Activated CD4-positive, alpha-beta memory T cell treated with anti-CD3 and anti-CD28 coated beads for 36 hours (primary cell): ENCODE measurements at regions not wholly inside any gene's neighbourhood (a gene's known extent, or its start where the extent isn't known, plus 50 kb on each side); places are given as distances from the start of the nearest gene placed in this dataset.
"Not testable (repeated sequence)": the region's sequence is repeated elsewhere in the genome, so short reads cannot be mapped to it uniquely, and the experiment has no call there.

Experiments
- CTCF ChIA-PET: fragments of 350-600 bp; sonication (Branson Sonifier 250); formaldehyde crosslinking; loops from one replicate; lab custom pipeline; 2021; ENCODE audit warnings: antibody characterized with exemption, inconsistent platforms; lab: Charles Lee
- POLR2A ChIA-PET: fragments of 350-600 bp; sonication (Branson Sonifier 250); formaldehyde crosslinking; loops from one replicate; lab custom pipeline; 2021; ENCODE audit warnings: antibody characterized with exemption; lab: Charles Lee
- DNase-seq: peaks from one replicate; pipeline ENCODE4 v3.0.0-alpha.2; 2020
- H3K27ac Mint-ChIP-seq: one replicate; pipeline ENCODE4 v1.8.0; 2021; ENCODE audit warnings: mixed read lengths
- H3K27me3 Mint-ChIP-seq: one replicate; pipeline ENCODE4 v1.8.0; 2021; ENCODE audit warnings: mixed read lengths
- H3K36me3 Mint-ChIP-seq: one replicate; pipeline ENCODE4 v1.8.0; 2021; ENCODE audit warnings: mixed read lengths
- H3K4me1 Mint-ChIP-seq: one replicate; pipeline ENCODE4 v1.8.0; 2021; ENCODE audit warnings: low read depth, mixed read lengths
- H3K4me3 Mint-ChIP-seq: one replicate; pipeline ENCODE4 v1.8.0; 2021; ENCODE audit warnings: mild to moderate bottlenecking, mixed read lengths
- H3K9me3 Mint-ChIP-seq: one replicate; pipeline ENCODE4 v1.8.0; 2021; ENCODE audit warnings: mixed read lengths
- intact Hi-C: fragments of 100-400 bp; cut with micrococcal nuclease; formaldehyde crosslinking; loops from one replicate; pipeline ENCODE4 v1.15.1; 2023

DNA sequence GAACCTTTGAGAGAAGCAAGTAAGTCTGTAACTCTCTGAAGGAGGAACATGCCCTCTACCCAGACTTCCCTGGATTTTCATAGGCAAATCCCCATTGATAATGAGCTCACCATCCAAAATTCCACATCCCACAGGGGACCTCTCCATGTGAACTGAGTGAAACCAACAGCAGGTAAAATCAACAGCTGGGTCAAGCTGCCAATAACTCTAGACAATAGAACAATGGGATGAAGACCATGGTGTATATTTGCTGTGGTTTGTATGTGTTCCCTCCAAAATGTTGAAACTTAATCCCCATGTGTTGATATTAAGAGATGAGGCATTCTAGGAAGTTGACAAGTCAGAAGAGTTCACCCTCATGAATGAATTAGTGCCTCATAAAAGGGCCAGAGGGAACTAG is 110.2 kb upstream of the MYO10 start:
- DNase-seq: no peak
- H3K4me1 Mint-ChIP-seq: no peaks in the 10 kb centered on the region

DNA sequence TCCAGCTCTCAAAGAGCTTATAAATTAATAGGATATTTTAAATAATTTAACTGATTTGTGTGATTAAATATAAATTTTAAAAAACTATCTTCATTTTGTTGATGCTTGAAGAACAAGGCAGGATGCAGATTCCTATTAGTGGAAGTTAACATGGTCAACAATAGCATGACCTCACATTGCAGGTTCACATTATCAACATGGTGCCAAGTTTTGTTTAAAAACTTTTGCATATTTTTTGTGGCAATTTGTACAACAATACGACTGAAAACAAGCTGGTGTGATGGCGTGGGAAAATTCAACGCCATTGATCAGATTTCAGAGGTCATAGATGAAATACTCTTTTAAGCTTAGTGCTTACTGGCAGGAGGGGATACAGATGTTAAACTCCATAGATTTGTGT is 114.1 kb upstream of the MYO10 start:
- no peak for DNase-seq
- ChIA-PET POLR2A (interaction anchor here (0.5 kb wide), 1 partner anchor 165 kb away, joined by 3 read pairs; no protein-coding TSS in a partner anchor), CTCF (no interaction called here)
- no peak overlapping the region for H3K27ac Mint-ChIP-seq
- no peaks in the 10 kb centered on the region for H3K4me1 Mint-ChIP-seq
- no peaks in the 10 kb centered on the region for H3K9me3 Mint-ChIP-seq
- intact Hi-C loops: no loop called here
- H3K36me3 Mint-ChIP-seq: no peaks in the 10 kb centered on the region
- H3K4me3 Mint-ChIP-seq: no peak overlapping the region
- H3K27me3 Mint-ChIP-seq: no peaks in the 10 kb centered on the region

More for the DNA sequence above, 110.2 kb upstream of the MYO10 start:
- Mint-ChIP-seq H3K27me3 (no peaks in the 10 kb centered on the region), H3K4me3 (no peak overlapping the region), H3K27ac (no peak overlapping the region), H3K36me3 (no peaks in the 10 kb centered on the region), H3K9me3 (no peaks in the 10 kb centered on the region)
- intact Hi-C loops: no loop called here
- ChIA-PET POLR2A (no interaction called here), CTCF (no interaction called here)

DNA sequence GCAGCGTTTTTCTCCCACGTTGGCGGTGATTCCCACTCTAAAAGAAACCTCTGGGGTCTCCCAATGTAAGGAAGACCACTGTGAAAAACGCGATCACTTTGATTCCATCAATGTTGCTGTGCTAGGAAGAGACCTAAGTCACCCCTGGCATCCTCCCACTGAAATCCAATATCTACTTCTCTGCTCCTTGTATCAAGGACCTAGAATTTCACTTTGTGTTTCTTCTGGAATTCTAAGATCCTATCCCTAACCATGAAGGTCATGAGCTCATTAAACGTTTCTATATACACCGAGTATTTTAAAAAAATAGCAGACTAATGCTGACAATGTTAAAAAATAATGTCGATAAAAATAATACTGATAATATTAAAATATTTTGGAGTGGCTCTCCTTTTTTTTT is 118.8 kb upstream of the MYO10 start:
- intact Hi-C loops: no loop called here
- ChIA-PET POLR2A (no interaction called here), CTCF (no interaction called here)
- Mint-ChIP-seq H3K36me3 (no peaks in the 10 kb centered on the region), H3K4me3 (no peak overlapping the region), H3K4me1 (no peaks in the 10 kb centered on the region), H3K27me3 (no peaks in the 10 kb centered on the region), H3K9me3 (no peaks in the 10 kb centered on the region), H3K27ac (no peak overlapping the region)
- DNase-seq: no peak

DNA sequence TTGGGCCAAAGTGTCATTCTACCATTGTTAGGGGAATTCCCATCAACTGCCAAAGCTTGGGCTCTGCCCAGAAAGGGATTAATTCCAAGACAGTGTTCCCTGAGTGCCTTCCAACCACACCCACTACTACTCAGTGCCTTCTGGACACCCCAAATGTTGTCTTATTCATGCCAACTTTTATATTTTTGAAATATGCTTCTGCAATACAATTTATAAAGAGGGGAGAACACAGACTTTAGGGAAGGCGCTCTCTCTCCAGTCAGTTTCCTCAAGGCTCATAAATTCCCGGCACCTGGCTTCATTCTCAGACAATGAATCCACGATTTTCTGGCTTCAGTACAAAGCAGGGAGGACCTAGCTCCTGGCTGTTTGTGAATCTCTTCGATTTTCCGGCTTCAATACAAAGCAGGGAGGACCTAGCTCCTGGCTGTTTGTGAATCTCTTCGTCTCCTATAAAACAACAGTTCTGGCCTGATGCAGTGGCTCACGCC is 120.1 kb upstream of the MYO10 start:
- Mint-ChIP-seq H3K9me3 (no peaks in the 10 kb centered on the region), H3K4me1 (no peaks in the 10 kb centered on the region), H3K27me3 (no peaks in the 10 kb centered on the region), H3K36me3 (no peaks in the 10 kb centered on the region), H3K4me3 (no peak overlapping the region), H3K27ac (no peak overlapping the region)
- ChIA-PET POLR2A (no interaction called here), CTCF (no interaction called here)
- intact Hi-C loops: no loop called here
- no peak for DNase-seq

DNA sequence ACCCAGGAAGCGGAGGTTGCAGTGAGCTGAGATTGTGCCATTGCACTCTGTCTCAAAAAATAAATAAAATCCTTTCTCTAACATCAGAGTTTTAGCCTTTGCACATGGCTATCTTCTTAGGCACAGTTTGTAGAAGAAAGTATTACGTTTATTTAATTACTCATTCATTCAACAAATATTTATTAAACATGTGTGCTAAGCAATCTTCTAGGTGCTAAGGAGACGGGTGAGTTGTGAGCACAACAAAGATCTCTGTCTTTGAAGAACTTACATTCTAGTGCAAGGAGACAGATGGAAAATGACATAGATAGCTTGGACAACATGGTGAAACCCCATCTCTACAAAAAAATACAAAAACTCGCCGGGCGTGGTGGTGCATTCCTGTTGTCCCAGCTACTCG is 122.3 kb upstream of the MYO10 start:
- POLR2A ChIA-PET: no interaction called here
- no peaks in the 10 kb centered on the region for H3K9me3 Mint-ChIP-seq
- CTCF ChIA-PET: no interaction called here

DNA sequence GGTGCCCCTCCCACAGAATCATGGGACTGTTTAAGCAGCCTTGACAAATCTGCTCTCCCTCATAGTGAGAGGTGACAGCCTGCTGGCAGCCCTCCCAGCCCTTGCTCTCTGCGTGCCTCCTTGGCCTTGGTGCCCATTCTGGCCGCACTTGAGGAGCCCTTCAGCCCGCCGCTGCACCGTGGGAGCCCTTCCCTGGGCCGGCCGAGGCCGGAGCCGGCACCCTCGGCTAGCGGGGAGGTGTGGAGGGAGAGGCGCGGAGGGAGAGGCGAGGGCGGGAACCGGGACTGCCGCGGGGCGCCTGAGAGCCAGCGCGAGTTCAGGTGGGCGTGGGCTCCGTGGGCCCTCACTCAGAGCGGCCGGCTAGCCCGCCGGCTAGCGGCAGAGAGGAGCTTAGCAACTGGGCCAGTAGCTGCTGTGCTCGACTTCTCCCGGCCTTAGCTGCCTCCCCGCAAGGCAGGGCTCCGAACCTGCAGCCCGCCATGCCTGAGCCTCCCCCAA is 125.9 kb upstream of the MYO10 start:
- ChIA-PET POLR2A (no interaction called here), CTCF (no interaction called here)
- intact Hi-C loops: no loop called here
- no peaks in the 10 kb centered on the region for H3K27me3 Mint-ChIP-seq
- H3K36me3 Mint-ChIP-seq: no peaks in the 10 kb centered on the region
- H3K4me3 Mint-ChIP-seq: no peak overlapping the region
- no peak for DNase-seq
- no peaks in the 10 kb centered on the region for H3K4me1 Mint-ChIP-seq
- no peaks in the 10 kb centered on the region for H3K9me3 Mint-ChIP-seq
- H3K27ac Mint-ChIP-seq: no peak overlapping the region

More for the DNA sequence above, 122.3 kb upstream of the MYO10 start:
- Mint-ChIP-seq H3K27me3 (no peaks in the 10 kb centered on the region), H3K4me3 (no peak overlapping the region), H3K4me1 (no peaks in the 10 kb centered on the region), H3K27ac (no peak overlapping the region), H3K36me3 (no peaks in the 10 kb centered on the region)
- intact Hi-C loops: no loop called here
- DNase-seq: no peak

DNA sequence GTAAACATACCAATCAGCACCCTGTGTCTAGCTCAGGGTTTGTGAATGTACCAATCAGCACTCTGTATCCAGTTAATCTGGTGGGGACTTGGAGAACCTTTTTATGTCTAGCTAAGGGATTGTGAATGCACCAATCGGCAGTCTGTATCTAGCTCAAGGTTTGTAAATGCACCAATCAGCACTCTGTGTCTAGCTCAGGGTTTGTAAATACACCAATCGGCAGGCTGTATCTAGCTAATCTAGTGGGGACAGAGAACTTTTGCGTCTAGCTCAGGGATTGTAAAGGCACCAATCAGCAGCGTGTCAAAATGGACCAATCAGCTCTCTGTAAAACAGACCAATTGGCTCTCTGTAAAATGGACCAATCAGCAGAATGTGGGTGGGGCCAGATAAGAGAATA is 126.7 kb upstream of the MYO10 start:
- POLR2A ChIA-PET, H3K36me3 Mint-ChIP-seq, intact Hi-C loops, H3K4me3 Mint-ChIP-seq, H3K4me1 Mint-ChIP-seq, H3K27me3 Mint-ChIP-seq, H3K9me3 Mint-ChIP-seq, DNase-seq, H3K27ac Mint-ChIP-seq: not testable (repeated sequence)
- CTCF ChIA-PET: interaction anchor here (0.6 kb wide), 1 partner anchor 11 kb away, joined by 3 read pairs; no protein-coding TSS in a partner anchor

DNA sequence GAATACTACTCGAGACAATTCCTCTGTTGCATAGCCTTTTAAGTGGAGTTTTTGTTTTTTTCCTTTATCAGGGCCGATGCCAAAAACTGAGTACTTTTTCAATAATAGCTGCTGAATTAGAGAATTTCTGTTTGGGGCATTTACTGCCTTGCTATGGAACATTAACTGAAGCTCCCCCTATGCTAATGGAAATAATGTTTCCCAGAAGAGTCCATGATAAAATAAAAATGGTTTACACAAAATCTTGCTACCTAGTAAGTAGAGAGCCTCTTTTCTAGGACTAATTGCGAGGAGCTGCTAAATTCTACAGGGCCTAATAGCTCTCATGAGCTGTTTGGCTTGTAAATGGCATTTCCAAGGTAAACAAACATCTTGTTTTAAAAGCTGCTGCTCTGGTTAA is 128.2 kb upstream of the MYO10 start:
- CTCF ChIA-PET: no interaction called here
- no peaks in the 10 kb centered on the region for H3K27me3 Mint-ChIP-seq
- no peak overlapping the region for H3K4me3 Mint-ChIP-seq
- intact Hi-C loops: no loop called here
- no peaks in the 10 kb centered on the region for H3K36me3 Mint-ChIP-seq
- DNase-seq: no peak
- no peaks in the 10 kb centered on the region for H3K9me3 Mint-ChIP-seq
- no peaks in the 10 kb centered on the region for H3K4me1 Mint-ChIP-seq
- H3K27ac Mint-ChIP-seq: no peak overlapping the region
- POLR2A ChIA-PET: no interaction called here

DNA sequence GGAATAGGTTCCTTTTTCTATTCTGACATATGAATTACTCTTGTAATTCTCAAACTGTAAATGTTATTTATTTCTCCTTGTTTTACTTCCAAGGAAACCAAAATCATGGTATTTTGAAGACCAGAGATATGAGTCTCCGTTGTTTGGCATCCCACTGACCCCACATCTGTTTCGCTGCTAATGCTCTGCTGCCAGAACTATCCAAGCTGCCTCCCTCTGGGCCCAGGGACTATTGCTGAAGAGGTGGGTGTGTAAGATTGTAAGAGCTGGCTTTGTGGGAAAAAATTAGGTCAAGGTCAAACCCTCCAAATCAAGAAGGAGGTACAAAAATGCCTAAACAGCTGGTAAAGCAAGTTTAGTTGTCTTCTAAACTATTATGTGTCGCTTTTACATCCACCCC is 129.4 kb upstream of the MYO10 start:
- ChIA-PET POLR2A (no interaction called here), CTCF (no interaction called here)
- Mint-ChIP-seq H3K4me1 (no peaks in the 10 kb centered on the region), H3K4me3 (no peak overlapping the region), H3K36me3 (no peaks in the 10 kb centered on the region), H3K27me3 (no peaks in the 10 kb centered on the region), H3K9me3 (no peaks in the 10 kb centered on the region), H3K27ac (no peak overlapping the region)
- no peak for DNase-seq
- intact Hi-C loops: no loop called here

DNA sequence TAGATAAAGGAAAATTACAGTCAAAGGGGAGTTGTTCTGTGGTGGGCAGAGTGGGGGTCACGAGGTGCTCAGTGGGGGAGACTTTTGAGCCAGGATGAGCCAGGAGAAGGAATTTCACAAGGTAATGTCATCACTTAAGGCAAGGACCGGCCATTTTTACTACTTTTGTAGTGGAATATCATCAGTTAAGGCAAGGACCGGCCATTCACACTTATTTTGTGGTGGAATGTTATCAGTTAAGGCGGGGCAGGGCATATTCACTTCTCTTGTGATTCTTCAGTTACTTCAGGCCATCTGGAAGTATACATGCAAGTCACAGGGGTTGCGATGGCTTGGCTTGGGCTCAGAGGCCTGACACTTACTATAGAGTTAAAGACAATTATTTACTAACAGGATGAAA is 129.9 kb upstream of the MYO10 start:
- POLR2A ChIA-PET, H3K4me3 Mint-ChIP-seq, DNase-seq, H3K27ac Mint-ChIP-seq, H3K27me3 Mint-ChIP-seq, H3K4me1 Mint-ChIP-seq, intact Hi-C loops, H3K36me3 Mint-ChIP-seq, CTCF ChIA-PET, H3K9me3 Mint-ChIP-seq: not testable (repeated sequence)

DNA sequence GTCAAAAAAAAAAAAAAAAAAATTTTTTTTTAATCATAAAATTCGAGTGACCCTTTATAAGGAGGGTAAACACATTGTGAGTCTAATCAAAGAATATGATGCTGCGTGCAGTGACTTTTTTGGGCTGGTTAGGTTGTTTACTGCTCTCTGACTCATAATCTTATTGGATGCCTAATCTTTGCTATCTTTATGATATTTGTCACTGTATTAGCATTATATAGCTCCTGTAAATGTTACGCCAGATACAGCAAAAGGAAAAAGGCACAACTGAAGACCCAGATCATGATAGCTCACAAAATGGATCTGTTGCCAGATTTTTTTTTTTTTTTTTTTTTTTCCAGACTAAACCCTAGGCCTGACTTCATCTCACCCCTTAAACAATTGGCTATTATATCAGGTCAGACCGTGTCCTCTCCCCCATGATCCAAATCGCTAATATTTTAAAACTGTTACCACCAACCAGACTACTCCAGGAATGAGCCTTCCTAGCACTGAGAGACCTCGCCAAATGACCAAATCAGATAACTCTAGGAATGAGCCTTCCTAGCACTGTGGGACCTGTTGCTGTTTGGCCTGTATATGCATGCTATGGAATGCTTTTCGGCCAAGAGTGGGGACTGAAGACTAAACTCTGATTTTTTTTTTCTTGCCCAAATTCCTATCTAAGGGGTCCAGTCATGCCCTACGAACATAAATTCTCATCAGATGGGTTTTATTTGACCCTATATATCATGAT is 131.7 kb upstream of the MYO10 start:
- POLR2A ChIA-PET: no interaction called here
- no peak overlapping the region for H3K4me3 Mint-ChIP-seq

DNA sequence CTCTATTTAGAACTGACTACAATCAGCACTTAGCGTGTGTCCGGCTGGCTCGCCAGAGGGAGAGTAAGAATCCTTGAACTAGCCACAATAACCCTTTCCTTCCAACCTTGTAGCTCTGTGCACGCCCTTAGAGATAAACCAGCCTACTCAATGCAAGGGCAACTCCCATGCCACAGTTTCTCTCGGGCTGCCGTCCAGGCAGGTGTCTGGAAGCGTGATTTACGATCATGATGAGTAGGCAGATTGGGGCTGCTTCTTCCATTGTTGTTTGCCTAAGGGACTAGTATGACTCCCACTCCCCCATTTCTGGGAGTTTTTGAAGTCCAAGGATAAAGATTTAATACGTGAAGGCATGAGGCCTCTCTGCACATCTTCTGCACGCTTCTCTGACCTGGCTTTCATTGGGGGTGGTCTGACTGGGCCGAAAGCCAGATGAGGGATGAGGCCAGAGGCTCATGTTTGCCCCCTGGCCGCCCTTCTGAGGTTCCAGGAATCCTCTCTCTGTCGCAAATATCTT is 134.0 kb upstream of the MYO10 start:
- Mint-ChIP-seq H3K36me3 (no peaks in the 10 kb centered on the region), H3K27me3 (no peaks in the 10 kb centered on the region), H3K4me1 (no peaks in the 10 kb centered on the region), H3K9me3 (no peaks in the 10 kb centered on the region), H3K27ac (no peak overlapping the region), H3K4me3 (no peak overlapping the region)
- POLR2A ChIA-PET: no interaction called here
- no peak for DNase-seq
- CTCF ChIA-PET: no interaction called here
- intact Hi-C loops: no loop called here

More for the DNA sequence above, 131.7 kb upstream of the MYO10 start:
- CTCF ChIA-PET: no interaction called here
- DNase-seq: no peak
- H3K9me3 Mint-ChIP-seq: no peaks in the 10 kb centered on the region
- intact Hi-C loops: no loop called here
- H3K4me1 Mint-ChIP-seq: no peaks in the 10 kb centered on the region
- no peaks in the 10 kb centered on the region for H3K36me3 Mint-ChIP-seq
- no peak overlapping the region for H3K27ac Mint-ChIP-seq
- H3K27me3 Mint-ChIP-seq: no peaks in the 10 kb centered on the region

DNA sequence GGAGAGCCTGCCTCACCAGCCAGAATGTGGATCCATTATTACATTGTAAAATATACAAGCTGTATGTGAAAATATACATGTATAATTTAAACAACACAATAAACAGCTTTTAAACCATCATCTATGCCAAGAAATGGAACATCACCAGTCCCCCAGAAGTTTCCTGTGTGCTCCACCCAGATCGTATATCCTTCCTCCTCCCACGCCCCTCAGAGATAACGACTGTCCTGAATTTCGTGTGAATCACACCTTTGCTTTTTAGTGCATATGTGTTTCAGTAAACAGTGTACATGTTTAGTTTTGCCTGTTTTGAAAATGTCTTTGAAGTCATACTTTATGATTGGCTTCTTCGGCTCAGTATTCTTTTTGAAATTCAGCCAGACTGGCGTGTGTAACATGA is 134.6 kb upstream of the MYO10 start:
- H3K27me3 Mint-ChIP-seq: no peaks in the 10 kb centered on the region
- H3K36me3 Mint-ChIP-seq: no peaks in the 10 kb centered on the region
- no peak overlapping the region for H3K4me3 Mint-ChIP-seq
- no peaks in the 10 kb centered on the region for H3K9me3 Mint-ChIP-seq
- CTCF ChIA-PET: no interaction called here
- H3K27ac Mint-ChIP-seq: no peak overlapping the region
- intact Hi-C loops: no loop called here
- POLR2A ChIA-PET: no interaction called here
- no peak for DNase-seq
- no peaks in the 10 kb centered on the region for H3K4me1 Mint-ChIP-seq
